Heart left ventricle (tissue), 13 donors: ENCODE measurements at regions not wholly inside any gene's neighbourhood (a gene's known extent, or its start where the extent isn't known, plus 50 kb on each side); places are given as distances from the start of the nearest gene placed in this dataset.

Experiments used
- CTCF ChIP-seq, 12 donors: fragments of 200-600 bp; sonication (generic) in 4 of 12; IDR thresholded peaks; one replicate each; pipeline versions ENCODE4 v1.5.0 to v1.8.0; 2018 to 2022; ENCODE audit warnings: antibody characterized with exemption in 12 of 12, mild to moderate bottlenecking in 5 of 12
- POLR2A ChIP-seq, 2 donors: fragments of 450-650 bp; IDR thresholded peaks; one replicate each; pipeline ENCODE4 v1.6.1; 2017; ENCODE audit warnings: antibody characterized with exemption in 2 of 2, mild to moderate bottlenecking in 2 of 2, moderate library complexity in 2 of 2
- donor health status: ischemic (EF 13 %, LVEDD 7.1; RV severe dilation, severe dysfunction).
- donor health status: DM: no; HTN: yes; CAD: no.
- donor health status: DM: no; HTN: no; CAD: no.
- donor health status: ischemic (EF 25% LVEDD 6.9; RV normal size, moderate dysfunction).
- donor health status: ischemic (EF 25% LVEDD 5.7; RV mildly dilated, moderate dysfunction).
- donor health status: ischemic (EF 35%, LVEDD 5.7; RV mildly dilated, moderate dysfunction).
- donor health status: nonischemic (EF 11% LVEDD 7.7; RV severe dilation, severe dysfunction).
- donor health status: DM: yes; HTN: yes; CAD: no.
- donor health status: PGD.
- donor health status: ischemic (EF 29% LVEDD 5.4; RV normal size, mild dysfunction).
- donor health status: nonischemic (EF 23%, LVEDD 6.1; RV moderate dilation, normal function).

- TF ChIP-seq CTCF (IDR thresholded peaks at IDR 0.05) (no peak), POLR2A (IDR thresholded peaks at IDR 0.05) (no peak)
Measured at GRCh38 chr2:129699781-129700573, 279.5 kb upstream of the RAB6C start.
